EL (cell line): ENCODE measurements at regions not wholly inside any gene's neighbourhood (a gene's known extent, or its start where the extent isn't known, plus 50 kb on each side); places are given as distances from the start of the nearest gene placed in this dataset.

Experiments
- DNase-seq: peaks from one replicate; pipeline ENCODE4 v3.0.0-alpha.2; 2016

GRCh38 chr12:115857160-115857920, 420.2 kb downstream of the MED13L start:
- DNase-seq, result no peak

DNA sequence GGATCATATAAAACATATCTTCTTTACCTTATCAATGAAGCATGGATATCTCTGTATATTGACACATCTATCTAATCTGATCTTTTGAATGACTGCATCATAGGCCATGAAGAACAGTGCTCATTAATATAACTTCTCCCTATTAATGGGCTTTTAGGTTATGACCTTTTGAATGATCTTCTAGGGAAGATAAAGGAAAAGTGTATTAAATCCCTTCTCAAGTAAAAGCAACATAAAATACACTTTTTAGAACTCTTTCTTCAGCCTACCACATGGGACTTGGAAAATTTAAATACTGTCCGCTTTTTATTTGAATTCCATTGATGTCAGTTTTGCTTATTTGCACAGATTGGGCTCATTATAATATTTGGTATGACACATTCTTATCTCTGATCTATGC, 425.4 kb downstream of the MED13L start:
- no peak for DNase-seq

DNA sequence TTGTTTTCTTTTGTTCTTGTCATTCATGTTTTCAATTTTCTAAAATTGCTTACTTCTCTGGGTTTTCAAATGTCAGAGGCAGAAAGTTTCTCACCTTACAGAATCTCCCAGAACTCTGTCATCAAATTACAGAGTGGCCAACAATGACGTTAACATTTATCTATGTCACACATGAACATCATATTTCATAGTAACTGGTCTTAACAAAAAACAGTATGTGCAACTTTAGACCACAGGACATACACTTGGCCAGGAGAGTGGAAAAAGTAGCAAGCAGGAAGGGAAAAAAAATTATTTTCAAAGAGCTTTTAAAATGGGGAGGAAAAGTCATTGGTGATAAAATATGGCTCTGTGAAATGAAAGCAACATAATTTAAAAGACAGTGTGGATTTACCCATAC, 426.5 kb downstream of the MED13L start:
- no peak for DNase-seq

DNA sequence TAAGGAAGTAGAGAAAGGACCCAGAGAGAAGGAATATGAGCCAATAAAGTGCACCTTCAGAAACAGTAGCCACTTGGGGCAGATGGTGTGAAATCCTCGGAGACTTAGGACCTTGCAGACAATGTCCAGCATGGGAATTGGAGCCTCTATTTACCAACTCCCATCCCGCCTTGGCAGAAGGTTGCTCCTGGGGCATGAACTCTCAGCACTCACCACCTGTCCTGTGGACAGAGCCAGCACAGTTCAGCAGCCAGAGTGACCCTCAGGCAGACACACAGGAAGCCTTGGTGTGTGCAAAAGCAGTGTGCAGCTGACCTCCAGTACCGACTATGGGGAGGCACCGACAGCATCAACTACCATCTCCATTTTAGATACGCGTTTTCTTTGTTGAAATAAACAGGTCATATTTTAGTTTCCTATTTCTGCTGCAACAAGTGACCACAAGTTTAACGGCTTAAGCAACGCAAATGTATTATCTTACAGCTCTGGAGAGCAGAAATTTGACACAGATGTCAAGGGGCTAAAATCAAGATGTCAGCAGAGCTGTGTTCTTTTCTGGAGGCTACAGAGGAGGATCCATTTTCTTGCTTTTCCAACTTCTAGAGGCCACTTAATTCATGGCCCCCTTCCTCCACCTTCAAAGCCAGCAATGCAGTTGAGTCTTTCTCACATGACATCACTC, 428.1 kb downstream of the MED13L start:
- no peak for DNase-seq

DNA sequence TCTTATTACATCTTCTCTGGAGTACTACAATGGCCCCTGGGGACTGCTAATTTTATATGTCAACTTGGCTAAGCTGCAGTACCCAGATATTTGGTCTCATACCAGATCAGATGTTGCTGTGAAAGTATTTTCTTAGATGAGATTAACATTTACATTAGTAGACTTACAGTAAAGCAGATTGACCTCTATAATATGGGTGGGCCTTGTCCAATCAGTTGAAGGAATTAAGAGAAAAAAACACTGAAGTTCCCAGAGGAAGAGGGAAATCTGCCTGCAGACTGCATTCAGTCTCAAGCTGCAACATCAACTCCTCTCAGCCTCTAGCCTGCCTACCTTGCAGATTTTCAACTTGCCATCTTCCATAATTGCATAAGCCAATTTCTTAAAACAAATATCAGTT, 430.1 kb downstream of the MED13L start:
- no peak for DNase-seq

DNA sequence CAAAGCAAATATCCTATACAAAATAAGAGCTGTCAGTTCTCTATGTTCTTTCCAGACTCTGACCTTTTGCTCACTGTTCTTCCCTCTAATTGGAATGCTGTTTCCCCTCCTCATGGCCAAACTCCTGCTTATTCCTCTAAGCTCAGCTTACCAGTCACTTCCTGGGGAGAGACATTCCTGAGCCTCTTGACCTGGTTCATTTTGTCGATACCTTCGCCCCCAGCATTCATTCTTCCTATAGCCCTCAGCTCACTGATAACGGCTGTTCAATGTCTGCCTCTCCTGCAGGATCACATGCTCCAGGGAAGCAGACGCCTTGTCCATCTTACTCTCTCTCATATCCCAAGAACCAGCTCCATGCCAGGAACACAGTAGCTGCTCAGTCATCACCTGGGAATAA, 431.0 kb downstream of the MED13L start:
- no peak for DNase-seq

DNA sequence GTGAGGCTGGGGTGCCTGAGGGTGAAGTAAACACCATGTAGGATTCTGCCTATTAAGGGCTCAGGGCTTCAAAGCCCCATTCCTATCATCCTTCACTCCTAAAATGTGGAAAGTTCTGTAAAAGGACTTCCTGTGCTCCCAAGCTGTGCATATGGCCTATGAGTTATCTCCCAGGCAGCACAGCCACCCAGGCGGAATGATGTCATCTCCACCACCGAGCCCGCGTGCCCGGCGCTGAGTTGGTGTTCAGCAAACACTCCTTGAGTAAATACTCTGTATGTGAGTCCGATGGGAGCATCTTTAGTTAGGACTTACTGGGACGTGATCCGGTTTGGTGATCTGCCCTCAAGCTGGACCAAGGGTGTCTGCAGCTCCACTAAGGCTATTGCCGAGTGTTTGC, 437.3 kb downstream of the MED13L start:
- peak; percentile 45 for DNase-seq

DNA sequence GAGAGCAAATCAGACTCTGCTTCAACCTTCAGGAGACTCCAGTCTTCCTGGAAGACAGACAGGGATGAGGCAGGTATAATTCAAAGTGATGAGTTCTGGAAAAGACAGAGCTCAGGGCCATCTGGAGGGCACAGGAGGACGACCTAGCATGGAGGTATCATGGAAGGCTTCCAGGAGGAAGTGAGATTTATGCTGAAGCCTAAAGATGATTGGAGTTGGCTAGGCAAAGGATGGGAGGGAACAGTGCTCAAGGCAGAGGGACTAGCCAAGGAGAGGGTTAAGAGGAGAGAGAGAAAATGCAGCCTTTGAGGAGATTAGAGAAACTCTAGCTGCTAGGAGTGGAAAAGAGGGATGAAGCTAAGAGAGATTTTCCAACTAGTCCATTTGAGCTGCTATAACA, 438.5 kb downstream of the MED13L start:
- DNase-seq, result no peak

DNA sequence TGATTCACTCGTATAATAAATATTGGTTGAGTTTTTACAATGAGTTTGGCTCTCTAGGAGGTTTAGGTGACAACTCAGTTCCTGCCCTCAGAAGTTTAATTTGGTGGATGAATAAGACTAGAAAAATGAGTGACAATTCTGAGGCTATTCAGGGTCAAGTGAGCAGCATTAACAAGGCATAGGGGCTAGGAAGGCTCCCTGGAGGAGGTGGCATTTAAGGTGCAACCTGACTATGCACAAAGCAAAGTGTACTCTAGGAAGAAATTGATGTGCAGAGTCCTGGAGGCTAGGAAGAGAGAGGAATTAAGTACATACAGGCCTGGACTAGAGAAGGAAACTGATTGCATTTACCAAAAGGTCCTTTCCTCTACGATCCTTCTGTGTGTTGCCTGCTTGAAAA, 440.3 kb downstream of the MED13L start:
- DNase-seq, result no peak

- no peak for DNase-seq
These were observed 442.0 kb downstream of the MED13L start for GRCh38 chr12:115835445-115835844.

- DNase-seq, result no peak
These were observed 443.8 kb downstream of the MED13L start for GRCh38 chr12:115833704-115834103.

DNA sequence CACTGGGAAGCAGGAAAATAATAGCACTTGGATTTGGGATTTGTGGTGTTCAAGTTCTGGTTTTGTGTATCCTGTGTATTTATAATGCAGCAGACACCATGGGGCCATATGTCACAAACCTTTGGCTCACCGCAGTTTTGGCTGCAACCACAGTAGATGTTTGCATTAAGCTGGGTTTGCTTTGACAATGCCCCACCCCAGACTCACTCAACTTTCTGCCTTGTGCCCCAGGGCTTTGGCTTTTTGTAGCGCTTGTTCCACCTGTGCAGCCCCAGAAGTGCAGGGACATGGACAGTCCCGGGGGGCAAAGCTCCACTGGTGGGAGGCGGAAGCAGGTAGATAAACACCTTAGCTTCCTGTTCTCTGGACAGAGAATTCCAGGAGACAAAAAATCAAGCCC, 446.9 kb downstream of the MED13L start:
- DNase-seq, result no peak

- DNase-seq, result no peak
These were observed 447.4 kb downstream of the MED13L start for GRCh38 chr12:115830070-115830469.

DNA sequence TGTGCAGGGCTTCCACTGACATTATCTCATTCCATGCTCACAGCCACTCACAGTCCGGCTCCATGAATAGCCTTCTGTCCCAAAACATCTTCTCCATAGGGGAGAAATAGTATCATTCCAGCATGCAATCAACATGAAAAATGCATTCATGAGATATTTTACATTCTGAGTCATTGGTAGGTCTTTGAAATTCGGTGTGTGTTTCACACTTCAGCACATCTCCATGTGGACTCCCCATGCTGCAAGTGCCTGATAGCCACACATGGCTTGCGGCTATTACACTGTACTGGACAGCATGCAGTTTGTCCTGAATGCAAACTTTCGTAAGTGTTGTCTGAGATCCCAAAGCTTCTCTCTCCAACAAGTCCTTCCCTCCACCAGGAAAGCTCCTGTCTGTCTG, 449.3 kb downstream of the MED13L start:
- peak; percentile 10 for DNase-seq

- DNase-seq, result no peak
These were observed 452.4 kb downstream of the MED13L start for GRCh38 chr12:115824936-115825602.

GRCh38 chr12:115823635-115824034, 453.9 kb downstream of the MED13L start:
- no peak for DNase-seq

- peak; percentile 24 for DNase-seq
These were observed 456.8 kb downstream of the MED13L start for GRCh38 chr12:115820656-115821055.

DNA sequence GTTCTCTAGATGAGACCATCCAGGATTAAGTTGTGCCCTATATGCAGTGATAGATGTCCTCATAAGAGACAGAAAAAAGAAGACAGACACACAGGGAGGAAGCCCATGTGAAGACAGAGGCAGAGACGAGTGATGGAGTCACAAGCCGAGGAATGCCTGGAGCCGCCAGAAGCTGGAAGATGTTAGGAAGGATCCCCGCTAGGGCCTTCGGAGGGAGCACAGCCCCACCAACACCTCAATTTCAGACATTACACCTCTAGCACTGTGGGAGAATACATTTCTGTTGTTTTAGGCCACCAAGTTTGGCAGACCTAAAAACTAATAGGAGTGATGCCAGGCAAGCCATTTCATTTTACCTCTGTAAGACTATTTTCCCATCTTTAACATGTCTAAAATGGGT, 458.5 kb downstream of the MED13L start:
- DNase-seq, result no peak

DNA sequence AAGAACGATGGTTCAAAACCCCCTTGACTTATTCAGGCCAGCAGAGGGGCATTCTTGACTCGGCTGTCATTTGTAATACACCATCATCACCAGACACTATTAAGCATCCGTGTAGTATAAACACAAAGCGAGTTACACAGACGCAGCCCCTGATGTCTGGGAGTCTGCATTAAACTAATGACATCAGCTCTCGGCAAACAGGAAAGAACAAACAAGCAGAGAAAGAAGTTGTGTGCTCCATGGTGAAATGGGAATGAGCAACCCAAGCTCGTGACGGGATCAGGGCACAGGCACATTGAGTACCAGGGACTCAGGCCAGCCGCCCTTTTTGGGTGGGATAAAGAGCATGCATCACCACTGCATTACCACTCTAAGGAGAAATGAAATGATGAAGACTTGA, 460.1 kb downstream of the MED13L start:
- DNase-seq, result no peak

GRCh38 chr12:115815924-115816323, 461.6 kb downstream of the MED13L start:
- no peak for DNase-seq

DNA sequence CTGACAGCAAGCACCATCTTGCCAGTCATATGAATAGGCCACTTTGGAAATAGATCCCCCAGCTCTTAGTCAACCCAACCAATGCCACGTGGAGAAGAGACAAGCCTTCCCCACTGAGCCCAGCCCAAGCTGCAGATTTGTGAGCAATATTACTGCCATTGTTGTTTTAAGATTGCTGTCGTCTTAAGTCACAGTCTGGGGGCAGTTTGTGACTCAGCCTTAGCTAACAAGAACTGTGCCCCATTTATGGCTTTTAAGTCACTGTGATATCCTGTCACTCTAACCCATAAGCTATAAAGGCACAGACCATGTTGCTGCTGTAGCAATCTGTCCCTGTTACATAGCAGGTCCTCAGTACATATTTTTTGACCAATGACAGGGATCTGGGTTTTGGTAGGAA, 464.2 kb downstream of the MED13L start:
- DNase-seq, result peak; percentile 3

GRCh38 chr12:115811929-115812328, 465.6 kb downstream of the MED13L start:
- DNase-seq, result no peak

DNA sequence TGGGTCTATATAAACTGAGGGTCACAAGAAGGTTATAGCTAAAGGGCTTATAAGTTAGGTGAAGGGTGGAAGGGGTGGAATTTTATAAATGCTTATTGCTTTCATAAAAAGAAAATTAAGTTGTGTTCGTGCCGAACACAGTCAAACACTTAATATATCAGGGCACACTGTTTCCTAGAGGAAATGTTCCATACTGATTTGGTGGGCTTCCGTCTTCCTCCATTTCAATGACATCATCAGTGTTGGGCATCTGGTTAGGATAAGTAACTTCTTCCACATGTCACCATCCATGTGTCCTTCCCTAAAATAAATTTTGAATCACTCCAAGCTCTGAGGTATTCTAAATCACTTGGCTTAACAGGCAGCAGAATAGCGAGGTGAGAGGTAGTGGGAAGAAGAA, 466.4 kb downstream of the MED13L start:
- DNase-seq, result no peak
